Jurkat, Clone E6-1 (cell line): ENCODE measurements at regions not wholly inside any gene's neighbourhood (a gene's known extent, or its start where the extent isn't known, plus 50 kb on each side); places are given as distances from the start of the nearest gene placed in this dataset.

Experiments used
- DNase-seq: peaks from one replicate; pipeline ENCODE4 v3.0.0-alpha.2; 2011; ENCODE audit warnings: low read depth, low spot score
- H3K4me3 ChIP-seq: 2 replicates; pipeline ENCODE4 v1.5.1; 2011; ENCODE audit warnings: mild to moderate bottlenecking, low read length, control low read depth, moderate library complexity

DNA sequence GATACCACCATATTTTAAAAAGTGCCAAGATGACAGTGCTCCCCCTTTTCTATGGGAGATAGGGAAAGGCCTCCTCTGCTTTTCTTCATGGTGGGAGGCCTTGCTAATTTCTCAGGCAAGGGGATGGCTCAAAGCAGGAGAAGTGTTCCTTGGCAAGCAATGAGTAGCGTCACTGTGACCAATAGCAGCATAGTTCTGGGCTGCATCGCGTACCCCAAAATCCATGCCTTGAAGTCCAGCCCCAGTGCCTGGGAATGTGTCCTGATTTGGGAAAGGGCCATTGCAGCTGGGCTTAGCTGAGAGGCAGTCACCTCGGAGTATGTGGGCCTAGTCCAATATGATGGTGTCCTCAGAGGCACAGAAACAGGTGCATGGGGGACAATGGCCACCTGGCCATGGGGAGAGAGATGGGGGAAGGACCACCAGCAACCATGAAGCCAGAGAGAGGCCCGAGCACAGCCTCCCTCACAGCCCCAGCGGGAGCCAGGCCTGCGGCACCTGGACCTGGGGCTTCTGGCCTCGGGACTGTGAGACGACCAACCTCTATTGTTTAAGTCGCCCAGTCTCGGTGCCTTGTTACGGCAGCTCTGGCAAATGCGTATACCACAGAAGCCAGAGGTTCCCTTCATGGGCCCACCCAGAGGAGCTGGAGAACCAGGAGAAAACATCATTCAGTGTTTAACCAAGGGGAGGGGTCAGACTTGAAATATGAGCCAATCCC, 153.1 kb upstream of the RPS6KA2 start:
- DNase-seq = no peak

DNA sequence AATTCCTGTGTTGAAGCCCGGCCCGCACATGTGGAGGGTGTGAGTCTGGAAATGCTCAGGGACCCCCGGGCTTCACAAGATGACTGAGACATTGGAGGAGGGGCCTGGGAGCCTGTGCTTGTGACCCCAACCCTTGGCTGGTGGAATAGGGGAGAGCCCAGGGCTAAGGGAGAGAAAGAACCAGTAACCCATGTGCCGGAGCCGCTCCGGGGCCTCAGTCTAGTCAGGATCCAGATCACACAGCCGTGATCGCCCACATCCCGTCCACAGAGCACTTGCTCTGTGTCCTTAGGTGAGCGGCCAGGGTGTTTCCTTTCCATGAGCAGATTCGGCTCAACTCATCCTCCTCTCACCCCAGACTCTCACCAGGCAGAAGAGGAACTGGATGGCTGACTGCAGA, 152.3 kb upstream of the RPS6KA2 start:
- no peak for DNase-seq
- H3K4me3 ChIP-seq = no peak overlapping the region

More for the DNA sequence above, 153.1 kb upstream of the RPS6KA2 start:
- H3K4me3 ChIP-seq = no peak overlapping the region

GRCh38 chr6:166778776-166779175, 151.7 kb upstream of the RPS6KA2 start:
- DNase-seq = no peak
- no peak overlapping the region for H3K4me3 ChIP-seq

- no peak overlapping the region for H3K4me3 ChIP-seq
- no peak for DNase-seq
These were observed 151.0 kb upstream of the RPS6KA2 start for GRCh38 chr6:166778046-166778445.

GRCh38 chr6:166777096-166777630, 150.1 kb upstream of the RPS6KA2 start:
- no peak overlapping the region for H3K4me3 ChIP-seq
- DNase-seq = no peak

- H3K4me3 ChIP-seq = no peak overlapping the region
- DNase-seq = no peak
These were observed 149.5 kb upstream of the RPS6KA2 start for GRCh38 chr6:166776571-166776970.

DNA sequence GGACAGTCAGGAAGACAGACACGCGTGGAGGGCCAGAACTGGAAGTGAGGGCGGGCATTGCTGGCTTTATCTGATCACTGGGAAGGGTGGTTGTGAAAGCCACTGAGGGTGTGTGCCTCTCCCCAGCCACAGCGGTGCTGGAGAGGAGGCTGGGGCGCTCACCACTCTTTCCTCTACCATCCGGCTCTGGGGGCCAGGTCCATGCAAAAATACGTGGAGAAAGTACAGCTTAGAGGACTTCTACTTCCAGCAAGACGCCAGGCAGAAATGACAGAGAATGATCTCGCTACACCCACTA, 148.8 kb upstream of the RPS6KA2 start:
- no peak overlapping the region for H3K4me3 ChIP-seq
- DNase-seq = no peak

DNA sequence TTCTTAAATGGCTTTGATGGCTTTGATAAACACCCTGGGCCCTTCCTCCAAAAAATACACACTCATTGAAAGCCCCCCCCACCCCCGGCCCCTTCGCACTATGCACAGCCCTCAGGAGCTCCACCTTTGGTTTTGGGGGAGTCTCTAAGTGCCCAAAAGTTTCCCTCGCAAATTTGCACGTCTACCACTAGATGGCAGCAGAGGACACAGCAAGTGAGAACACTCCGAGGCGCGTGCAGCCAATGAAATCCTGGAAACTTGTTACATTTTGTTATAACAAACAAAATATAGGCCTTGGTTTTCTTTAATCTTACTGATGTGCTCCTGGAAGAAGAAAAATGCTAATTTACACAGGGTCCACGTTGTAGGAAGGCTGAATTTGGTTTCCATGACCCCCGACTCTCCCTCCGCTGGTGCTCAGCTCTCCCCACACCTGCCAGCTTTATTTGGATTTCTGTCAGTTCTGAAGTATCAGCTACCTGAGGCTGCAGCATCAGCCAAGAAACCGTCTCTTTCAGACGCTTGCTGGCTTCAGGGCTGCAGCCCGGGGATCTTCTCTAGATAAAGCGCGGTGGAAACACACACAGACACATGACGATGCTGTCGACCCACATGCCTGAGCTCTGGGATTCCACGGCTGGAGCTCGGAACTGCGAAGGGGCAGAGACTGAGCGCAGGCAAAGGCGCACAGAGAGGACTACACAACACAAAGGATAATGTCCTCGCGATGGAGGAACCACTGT, 148.3 kb upstream of the RPS6KA2 start:
- peak; percentile 72 for DNase-seq
- no peak overlapping the region for H3K4me3 ChIP-seq

- H3K4me3 ChIP-seq = no peak overlapping the region
- DNase-seq = no peak
These were observed 147.7 kb upstream of the RPS6KA2 start for GRCh38 chr6:166774770-166775169.

DNA sequence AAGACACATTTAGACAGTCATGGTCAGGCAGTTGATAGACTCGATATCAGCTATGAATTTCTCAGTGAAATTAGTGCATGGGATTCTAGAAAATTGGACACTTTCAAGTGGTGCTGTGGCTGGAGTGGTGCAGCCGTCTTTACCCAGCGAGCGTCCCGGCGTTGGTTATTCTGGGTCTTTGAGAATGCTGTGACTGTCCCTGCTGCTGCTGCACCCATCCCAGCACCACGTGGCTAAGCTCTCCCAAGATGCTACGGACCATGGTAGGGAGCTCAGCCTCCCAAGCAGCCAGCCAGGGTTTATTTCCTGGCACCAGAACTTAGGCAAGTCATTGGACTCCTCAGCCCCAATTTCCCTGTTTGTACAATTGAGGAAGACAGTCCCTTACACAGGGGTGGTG, 147.2 kb upstream of the RPS6KA2 start:
- H3K4me3 ChIP-seq = no peak overlapping the region
- no peak for DNase-seq

GRCh38 chr6:166772518-166772917, 145.5 kb upstream of the RPS6KA2 start:
- DNase-seq = no peak
- no peak overlapping the region for H3K4me3 ChIP-seq

DNA sequence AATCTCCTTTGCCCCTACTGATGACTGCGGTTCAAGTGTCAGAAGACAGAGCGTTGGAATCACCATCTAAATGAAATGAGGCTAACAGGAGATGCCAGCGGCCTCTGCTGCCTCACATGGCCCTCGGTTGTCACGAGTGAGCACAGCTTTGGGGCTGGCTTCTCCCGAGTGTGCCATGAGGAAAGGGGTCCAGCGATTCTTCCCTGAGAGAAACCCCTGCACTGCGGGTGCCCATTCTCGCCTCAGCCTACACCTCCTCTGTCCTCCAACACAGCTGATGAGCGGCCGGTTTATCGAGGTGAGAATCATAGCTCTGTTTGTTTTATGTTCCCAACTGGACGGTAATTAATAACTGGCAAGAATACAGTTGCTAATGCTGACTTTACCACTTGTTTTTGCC, 144.7 kb upstream of the RPS6KA2 start:
- no peak for DNase-seq
- no peak overlapping the region for H3K4me3 ChIP-seq

DNA sequence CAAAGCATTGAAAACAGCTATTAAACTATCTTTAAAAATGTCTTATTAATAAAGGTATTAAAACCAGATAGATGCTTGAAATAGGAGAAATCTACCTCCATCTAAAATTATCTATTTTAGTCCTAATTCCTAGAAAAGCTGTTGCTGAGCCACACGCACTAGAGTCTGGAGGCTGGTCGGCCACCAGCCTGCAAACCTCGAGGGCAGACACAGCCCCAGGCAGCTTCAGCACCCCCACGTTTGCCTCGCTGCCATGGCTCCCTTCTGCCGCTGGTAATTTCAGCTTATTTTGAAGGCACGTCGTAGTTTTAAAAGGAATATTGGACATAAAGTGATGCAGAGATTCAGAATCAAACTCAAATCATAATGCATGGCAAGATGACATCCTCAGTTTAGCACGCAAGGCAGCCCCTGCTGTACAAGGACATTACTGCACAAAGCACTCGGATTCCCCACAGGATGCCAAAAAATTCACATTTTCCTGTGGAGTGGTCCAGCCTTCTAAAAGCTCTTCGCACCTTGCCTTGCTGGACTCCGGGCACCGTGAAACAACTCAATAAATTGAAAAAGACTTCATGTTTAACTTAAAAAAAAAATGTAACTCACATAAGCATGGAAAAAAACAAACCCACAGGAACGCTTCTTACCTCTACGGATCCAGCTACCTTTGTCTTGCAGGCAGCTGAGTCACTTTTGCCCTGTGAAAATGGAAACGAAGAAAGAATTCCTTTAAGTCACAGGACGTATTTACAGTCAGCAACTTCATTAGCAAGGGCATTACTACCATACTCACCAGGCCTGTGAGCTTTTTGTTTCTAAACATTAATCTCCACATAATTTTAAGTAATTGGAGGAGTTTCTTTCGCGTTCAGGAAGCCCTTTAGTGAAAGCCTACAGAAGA, 143.4 kb upstream of the RPS6KA2 start:
- DNase-seq = no peak
- no peak overlapping the region for H3K4me3 ChIP-seq

GRCh38 chr6:166769648-166770047, 142.6 kb upstream of the RPS6KA2 start:
- DNase-seq = no peak

DNA sequence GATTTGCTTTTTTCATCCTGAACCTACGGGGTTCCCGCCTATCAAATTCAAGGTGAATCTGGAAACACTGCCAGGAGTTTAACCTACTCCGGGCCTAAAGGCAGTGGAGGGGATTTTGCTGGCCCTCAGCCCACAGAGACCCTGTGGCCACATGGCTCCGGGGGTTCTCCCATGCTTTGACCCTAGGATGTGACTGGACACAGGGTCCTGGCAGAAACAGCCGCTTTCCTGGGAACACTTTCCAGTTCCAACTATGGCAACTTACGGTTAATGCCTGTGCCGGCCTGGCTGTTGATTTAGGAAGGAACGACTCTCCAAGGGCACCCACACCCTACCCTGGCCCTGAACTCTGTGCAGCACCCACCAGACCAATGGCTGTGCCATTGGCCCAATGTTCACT, 141.7 kb upstream of the RPS6KA2 start:
- no peak overlapping the region for H3K4me3 ChIP-seq
- no peak for DNase-seq

More at GRCh38 chr6:166769648-166770047, 142.6 kb upstream of the RPS6KA2 start:
- no peak overlapping the region for H3K4me3 ChIP-seq

GRCh38 chr6:166767230-166767629, 140.2 kb upstream of the RPS6KA2 start:
- DNase-seq = no peak
- no peak overlapping the region for H3K4me3 ChIP-seq

DNA sequence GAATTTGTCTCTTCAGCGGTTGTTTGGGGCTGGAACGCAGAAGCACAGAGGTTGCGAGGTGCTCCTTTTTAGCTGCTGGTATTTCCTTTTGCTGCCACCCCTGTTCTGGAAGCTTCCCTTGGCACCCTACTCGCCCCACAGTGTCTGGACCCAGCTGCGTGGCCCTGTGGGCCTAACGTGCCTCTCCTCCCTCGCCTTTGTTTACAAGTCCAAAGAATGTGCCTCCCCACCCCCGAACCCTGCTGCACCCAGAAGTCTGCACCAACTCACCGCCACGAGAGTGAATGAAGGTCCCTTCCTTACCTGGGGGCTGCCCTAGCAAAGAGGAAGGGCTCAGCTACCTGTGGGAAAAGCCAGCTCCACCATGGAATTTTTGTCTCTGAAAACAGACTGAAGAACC, 139.7 kb upstream of the RPS6KA2 start:
- no peak overlapping the region for H3K4me3 ChIP-seq
- no peak for DNase-seq

DNA sequence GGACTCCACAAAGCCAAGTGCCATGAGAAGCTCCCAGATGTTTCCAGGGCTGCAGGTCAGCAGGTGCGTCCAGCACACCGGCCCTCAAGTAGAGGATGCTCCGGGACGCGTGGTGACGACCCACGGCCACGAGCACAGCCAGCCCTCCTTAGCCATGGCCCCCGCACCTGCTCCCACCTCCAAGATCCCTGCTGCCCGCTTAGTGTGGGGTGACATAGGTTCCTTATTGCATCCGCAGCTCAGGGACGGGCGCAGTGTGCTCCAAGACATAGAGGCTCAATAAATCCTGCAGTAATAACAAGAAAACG, 138.1 kb upstream of the RPS6KA2 start:
- DNase-seq = no peak
- H3K4me3 ChIP-seq = no peak overlapping the region

DNA sequence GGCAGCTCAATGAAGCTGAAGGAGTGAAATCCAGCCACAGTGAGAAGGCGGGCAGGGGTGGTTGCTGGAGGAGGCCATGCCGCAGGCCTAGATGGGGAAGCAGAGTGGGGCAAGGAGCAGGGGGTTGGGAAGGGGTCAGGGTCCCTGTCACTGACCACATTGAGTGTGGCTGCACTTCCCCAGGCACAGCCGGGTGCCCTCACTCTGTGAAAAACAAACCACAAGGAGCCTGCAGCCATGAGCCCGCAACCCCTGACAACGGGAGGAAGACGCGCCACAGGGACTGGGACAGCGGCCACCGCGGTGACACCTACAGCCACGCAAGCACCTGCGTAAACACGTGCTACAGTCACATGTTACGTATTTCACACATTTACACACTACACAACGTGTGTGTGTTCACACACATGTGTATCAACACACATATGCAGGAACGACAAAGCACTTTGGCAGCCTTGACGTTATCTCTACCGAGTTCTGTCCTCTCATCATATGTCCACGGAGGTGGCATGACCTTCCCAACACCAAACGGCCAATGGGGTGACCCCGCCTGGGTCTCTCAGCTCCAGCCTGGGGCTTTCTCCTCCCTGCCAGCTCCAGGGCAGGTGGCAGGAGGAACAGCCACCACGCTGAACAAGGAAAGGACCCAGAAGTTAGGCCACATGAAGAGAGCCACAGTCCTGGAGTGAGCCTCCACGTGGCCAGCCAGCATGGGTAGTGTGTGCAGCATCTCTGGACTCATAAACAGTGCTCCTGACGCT, 137.6 kb upstream of the RPS6KA2 start:
- H3K4me3 ChIP-seq = no peak overlapping the region
- DNase-seq = no peak
